ENCODE measurements at regions not wholly inside any gene's neighbourhood (a gene's known extent, or its start where the extent isn't known, plus 50 kb on each side); places are given as distances from the start of the nearest gene placed in this dataset.

- Histone ChIP-seq H3K27ac (ENCODE audit: low read depth in 2 of 2, low read length in 2 of 2) (no peak overlapping the region), H3K9ac (ENCODE audit: low read length in 3 of 3) (no peak overlapping the region), H3K27me3 (ENCODE audit: control insufficient read depth, insufficient read depth, low read length) (no peaks in the 10 kb centered on the region), H3K4me1 (ENCODE audit: control insufficient read depth in 2 of 3, insufficient read depth in 2 of 3, low read depth in 1 of 3, low read length in 3 of 3) (no peaks in the 10 kb centered on the region), H3K9me3 (ENCODE audit: control insufficient read depth in 2 of 3, insufficient read depth in 1 of 3, low read length in 3 of 3) (no peaks in the 10 kb centered on the region), H3K36me3 (ENCODE audit: control insufficient read depth in 2 of 3, insufficient read depth in 3 of 3, low read length in 3 of 3) (no peaks in the 10 kb centered on the region), H3K4me3 (ENCODE audit: low read length in 3 of 3) (no peak overlapping the region)
- intact Hi-C loops (cut with DNase I), result no loop called here
- DNase-seq, result no peak
- no peak for FAIRE-seq
- TF ChIP-seq, protein P1, sequence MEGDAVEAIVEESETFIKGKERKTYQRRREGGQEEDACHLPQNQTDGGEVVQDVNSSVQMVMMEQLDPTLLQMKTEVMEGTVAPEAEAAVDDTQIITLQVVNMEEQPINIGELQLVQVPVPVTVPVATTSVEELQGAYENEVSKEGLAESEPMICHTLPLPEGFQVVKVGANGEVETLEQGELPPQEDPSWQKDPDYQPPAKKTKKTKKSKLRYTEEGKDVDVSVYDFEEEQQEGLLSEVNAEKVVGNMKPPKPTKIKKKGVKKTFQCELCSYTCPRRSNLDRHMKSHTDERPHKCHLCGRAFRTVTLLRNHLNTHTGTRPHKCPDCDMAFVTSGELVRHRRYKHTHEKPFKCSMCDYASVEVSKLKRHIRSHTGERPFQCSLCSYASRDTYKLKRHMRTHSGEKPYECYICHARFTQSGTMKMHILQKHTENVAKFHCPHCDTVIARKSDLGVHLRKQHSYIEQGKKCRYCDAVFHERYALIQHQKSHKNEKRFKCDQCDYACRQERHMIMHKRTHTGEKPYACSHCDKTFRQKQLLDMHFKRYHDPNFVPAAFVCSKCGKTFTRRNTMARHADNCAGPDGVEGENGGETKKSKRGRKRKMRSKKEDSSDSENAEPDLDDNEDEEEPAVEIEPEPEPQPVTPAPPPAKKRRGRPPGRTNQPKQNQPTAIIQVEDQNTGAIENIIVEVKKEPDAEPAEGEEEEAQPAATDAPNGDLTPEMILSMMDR (IDR thresholded peaks at IDR 0.05; ENCODE audit: borderline replicate concordance, extremely low read depth, insufficient read depth), result no peak
Observed at GRCh38 chr12:45548426-45548825, 181.1 kb upstream of the ARID2 start.

- TF ChIP-seq, protein P1 (IDR thresholded peaks at IDR 0.05; ENCODE audit: borderline replicate concordance, extremely low read depth, insufficient read depth), result no peak
- FAIRE-seq, result no peak
- intact Hi-C loops (cut with DNase I), result no loop called here
Observed at GRCh38 chr12:45549337-45549902, 180.1 kb upstream of the ARID2 start.

DNA sequence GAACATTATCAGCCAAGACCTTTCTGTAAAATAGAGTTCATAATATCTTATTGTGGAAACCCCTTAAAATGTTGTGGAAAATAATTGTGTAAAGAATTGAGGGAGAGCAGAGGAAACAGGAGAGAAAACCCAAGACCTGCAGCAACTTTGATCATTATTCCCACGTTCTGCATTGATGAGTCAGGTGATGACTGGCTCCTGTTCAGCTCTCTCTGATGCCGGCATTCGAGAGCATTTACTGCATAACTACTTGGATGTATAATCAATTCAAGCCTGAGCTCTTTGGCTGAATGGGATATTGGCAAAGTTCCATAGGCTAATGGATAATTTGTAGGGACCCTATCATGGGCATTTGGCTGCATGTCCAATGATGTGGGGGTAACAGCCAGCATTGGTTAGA, 176.3 kb upstream of the ARID2 start:
- Histone ChIP-seq H3K4me3 (ENCODE audit: low read length in 3 of 3) (no peak overlapping the region), H3K4me1 (ENCODE audit: control insufficient read depth in 2 of 3, insufficient read depth in 2 of 3, low read depth in 1 of 3, low read length in 3 of 3) (no peaks in the 10 kb centered on the region), H3K9me3 (ENCODE audit: control insufficient read depth in 2 of 3, insufficient read depth in 1 of 3, low read length in 3 of 3) (no peaks in the 10 kb centered on the region), H3K27me3 (ENCODE audit: control insufficient read depth, insufficient read depth, low read length) (no peaks in the 10 kb centered on the region), H3K27ac (ENCODE audit: low read depth in 2 of 2, low read length in 2 of 2) (no peak overlapping the region), H3K36me3 (ENCODE audit: control insufficient read depth in 2 of 3, insufficient read depth in 3 of 3, low read length in 3 of 3) (no peaks in the 10 kb centered on the region), H3K9ac (ENCODE audit: low read length in 3 of 3) (no peak overlapping the region)
- intact Hi-C loops (cut with DNase I), result no loop called here
- TF ChIP-seq, protein P1 (IDR thresholded peaks at IDR 0.05; ENCODE audit: borderline replicate concordance, extremely low read depth, insufficient read depth), result no peak
- DNase-seq, result no peak
- FAIRE-seq, result no peak

More at GRCh38 chr12:45549337-45549902, 180.1 kb upstream of the ARID2 start:
- no peaks in the 10 kb centered on the region for H3K36me3 ChIP-seq (ENCODE audit: control insufficient read depth in 2 of 3, insufficient read depth in 3 of 3, low read length in 3 of 3)
- H3K4me1 ChIP-seq (ENCODE audit: control insufficient read depth in 2 of 3, insufficient read depth in 2 of 3, low read depth in 1 of 3, low read length in 3 of 3), result no peaks in the 10 kb centered on the region
- no peaks in the 10 kb centered on the region for H3K9me3 ChIP-seq (ENCODE audit: control insufficient read depth in 2 of 3, insufficient read depth in 1 of 3, low read length in 3 of 3)
- no peak overlapping the region for H3K9ac ChIP-seq (ENCODE audit: low read length in 3 of 3)
- no peak for DNase-seq
- no peak overlapping the region for H3K27ac ChIP-seq (ENCODE audit: low read depth in 2 of 2, low read length in 2 of 2)
- no peaks in the 10 kb centered on the region for H3K27me3 ChIP-seq (ENCODE audit: control insufficient read depth, insufficient read depth, low read length)
- no peak overlapping the region for H3K4me3 ChIP-seq (ENCODE audit: low read length in 3 of 3)

GRCh38 chr12:45557016-45557415, 172.5 kb upstream of the ARID2 start:
- Histone ChIP-seq H3K36me3 (ENCODE audit: control insufficient read depth in 2 of 3, insufficient read depth in 3 of 3, low read length in 3 of 3) (no peaks in the 10 kb centered on the region), H3K4me1 (ENCODE audit: control insufficient read depth in 2 of 3, insufficient read depth in 2 of 3, low read depth in 1 of 3, low read length in 3 of 3) (no peaks in the 10 kb centered on the region), H3K9ac (ENCODE audit: low read length in 3 of 3) (no peak overlapping the region), H3K9me3 (ENCODE audit: control insufficient read depth in 2 of 3, insufficient read depth in 1 of 3, low read length in 3 of 3) (no peaks in the 10 kb centered on the region), H3K4me3 (ENCODE audit: low read length in 3 of 3) (no peak overlapping the region), H3K27ac (ENCODE audit: low read depth in 2 of 2, low read length in 2 of 2) (no peak overlapping the region), H3K27me3 (ENCODE audit: control insufficient read depth, insufficient read depth, low read length) (no peaks in the 10 kb centered on the region)
- TF ChIP-seq, protein P1 (IDR thresholded peaks at IDR 0.05; ENCODE audit: borderline replicate concordance, extremely low read depth, insufficient read depth), result no peak
- FAIRE-seq (no peak), DNase-seq (no peak)
- intact Hi-C loops (cut with DNase I), result no loop called here
